GM20000 (cell line): ENCODE measurements at regions not wholly inside any gene's neighbourhood (a gene's known extent, or its start where the extent isn't known, plus 50 kb on each side); places are given as distances from the start of the nearest gene placed in this dataset.

Experiments used
- DNase-seq: peaks from one replicate; pipeline ENCODE4 v3.0.0; 2012; ENCODE audit warnings: low spot score
- TF ChIP-seq, protein P1 (sequence below): IDR thresholded peaks from 2 replicates; pipeline ENCODE4 v1.5.1; 2012; ENCODE audit warnings: mild to moderate bottlenecking, control low read depth; ENCODE audit errors: extremely low read depth, missing control alignments

GRCh38 chr3:70426071-70426470 is 113.6 kb upstream of the MDFIC2 start:
- DNase-seq = no peak
- TF ChIP-seq, protein P1, sequence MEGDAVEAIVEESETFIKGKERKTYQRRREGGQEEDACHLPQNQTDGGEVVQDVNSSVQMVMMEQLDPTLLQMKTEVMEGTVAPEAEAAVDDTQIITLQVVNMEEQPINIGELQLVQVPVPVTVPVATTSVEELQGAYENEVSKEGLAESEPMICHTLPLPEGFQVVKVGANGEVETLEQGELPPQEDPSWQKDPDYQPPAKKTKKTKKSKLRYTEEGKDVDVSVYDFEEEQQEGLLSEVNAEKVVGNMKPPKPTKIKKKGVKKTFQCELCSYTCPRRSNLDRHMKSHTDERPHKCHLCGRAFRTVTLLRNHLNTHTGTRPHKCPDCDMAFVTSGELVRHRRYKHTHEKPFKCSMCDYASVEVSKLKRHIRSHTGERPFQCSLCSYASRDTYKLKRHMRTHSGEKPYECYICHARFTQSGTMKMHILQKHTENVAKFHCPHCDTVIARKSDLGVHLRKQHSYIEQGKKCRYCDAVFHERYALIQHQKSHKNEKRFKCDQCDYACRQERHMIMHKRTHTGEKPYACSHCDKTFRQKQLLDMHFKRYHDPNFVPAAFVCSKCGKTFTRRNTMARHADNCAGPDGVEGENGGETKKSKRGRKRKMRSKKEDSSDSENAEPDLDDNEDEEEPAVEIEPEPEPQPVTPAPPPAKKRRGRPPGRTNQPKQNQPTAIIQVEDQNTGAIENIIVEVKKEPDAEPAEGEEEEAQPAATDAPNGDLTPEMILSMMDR = no peak

GRCh38 chr3:70421506-70421905 is 109.1 kb upstream of the MDFIC2 start:
- TF ChIP-seq, protein P1 = no peak
- no peak for DNase-seq

- no peak for DNase-seq
- TF ChIP-seq, protein P1 = no peak
These were observed 96.6 kb upstream of the MDFIC2 start for GRCh38 chr3:70409018-70409417.

GRCh38 chr3:70400194-70400593 is 87.8 kb upstream of the MDFIC2 start:
- TF ChIP-seq, protein P1 = no peak
- DNase-seq = no peak

DNA sequence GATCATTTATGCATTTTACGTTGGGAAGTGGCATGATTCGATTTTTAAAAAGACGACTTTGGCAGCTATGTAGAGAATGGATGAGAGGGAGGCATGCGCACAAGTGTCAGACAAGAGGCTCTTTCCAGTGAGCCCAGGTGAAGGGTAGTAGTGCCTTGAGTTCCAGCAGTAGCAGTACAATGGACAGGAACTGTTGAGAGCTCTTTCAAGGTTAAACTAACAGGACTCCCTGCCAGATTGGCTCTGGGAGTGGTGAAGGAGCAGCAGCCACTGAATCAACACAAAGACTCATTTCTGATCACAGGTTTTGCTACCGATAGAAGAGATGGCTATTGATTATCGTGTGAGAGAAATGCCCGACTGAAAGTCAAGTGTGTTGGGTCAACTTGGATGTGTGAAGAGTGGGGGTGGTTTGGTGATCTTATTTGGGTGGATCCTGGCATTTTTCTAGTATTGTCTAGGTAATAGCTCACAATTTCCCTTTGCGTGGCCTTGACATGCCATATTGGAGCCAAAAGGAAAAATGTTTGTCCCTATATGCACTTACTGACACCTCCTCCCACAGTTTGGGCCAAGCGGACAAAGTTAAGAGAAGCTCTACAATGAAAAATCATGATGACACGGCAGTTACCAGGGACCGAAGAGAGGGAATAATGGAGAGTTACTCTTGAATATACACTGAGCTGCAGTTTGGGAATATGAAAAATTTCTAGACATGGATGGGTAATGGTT is 81.6 kb upstream of the MDFIC2 start:
- TF ChIP-seq, protein P1 = no peak
- DNase-seq = no peak

DNA sequence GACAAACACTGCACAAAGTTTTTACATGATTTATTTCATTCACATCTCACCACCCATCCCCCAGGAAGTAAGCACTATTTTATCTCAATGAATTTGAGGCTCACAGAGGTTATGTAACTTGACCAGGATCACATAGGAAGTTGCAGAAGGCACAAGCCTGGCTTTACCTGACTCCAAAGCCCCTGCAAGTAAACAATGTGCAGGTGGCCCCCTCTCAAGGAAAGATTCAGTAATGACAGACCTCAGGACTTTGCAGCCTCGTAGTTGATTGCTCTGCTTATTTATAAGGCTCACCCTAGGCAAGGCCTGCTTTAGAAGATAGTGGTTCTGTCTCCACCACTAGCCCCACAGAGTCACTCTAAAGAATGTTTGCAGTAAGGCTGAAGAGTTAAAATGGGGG is 79.8 kb upstream of the MDFIC2 start:
- DNase-seq = no peak
- TF ChIP-seq, protein P1 = no peak

DNA sequence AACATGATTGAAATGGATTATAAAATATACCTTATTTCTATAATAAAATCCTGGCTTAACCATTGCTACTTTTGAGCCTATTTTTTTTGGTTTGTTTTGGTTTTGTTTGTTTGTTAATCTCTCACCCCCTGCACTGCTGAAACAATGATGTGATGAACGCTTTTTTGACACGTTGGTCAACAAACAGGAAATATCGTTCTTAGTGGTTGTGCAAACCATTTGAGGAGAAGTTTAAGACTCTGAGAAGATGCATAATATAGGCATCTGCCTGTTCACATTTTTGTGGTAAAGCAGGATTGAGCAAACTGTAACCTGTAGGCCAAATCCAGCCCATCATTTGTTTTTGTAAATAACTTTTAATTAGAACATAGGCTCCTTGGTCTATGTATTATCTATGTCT is 75.5 kb upstream of the MDFIC2 start:
- DNase-seq = no peak
- TF ChIP-seq, protein P1 = no peak
